ENCODE measurements at regions not wholly inside any gene's neighbourhood (a gene's known extent, or its start where the extent isn't known, plus 50 kb on each side); places are given as distances from the start of the nearest gene placed in this dataset.

DNA sequence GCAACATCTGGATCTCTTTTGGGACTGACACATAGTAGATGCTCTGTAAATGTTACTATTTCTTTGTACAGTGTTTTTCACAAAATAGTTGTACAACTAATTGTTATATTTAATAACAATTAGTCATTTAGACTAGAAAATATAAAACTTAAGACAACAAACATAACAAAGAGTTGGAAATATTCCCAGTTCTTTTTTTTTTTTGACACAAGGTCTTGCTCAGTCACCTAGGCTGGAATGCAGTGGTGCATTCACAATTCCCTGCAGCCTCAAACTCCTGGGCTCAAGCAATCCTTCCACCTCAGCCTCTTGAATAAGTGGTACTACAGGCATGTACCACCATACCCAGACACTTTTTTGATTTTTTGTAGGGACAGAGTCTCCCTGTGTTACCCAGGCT is 105.8 kb downstream of the UTRN start:
- Mint-ChIP-seq H3K27me3 (ENCODE audit: insufficient read depth, low read depth, poor library complexity) (peaks cover 2% of the 10 kb centered on the region), H3K9me3 (no peaks in the 10 kb centered on the region), H3K4me3 (no peak overlapping the region), H3K27ac (no peak overlapping the region), H3K4me1 (peaks cover 31% of the 10 kb centered on the region), H3K36me3 (ENCODE audit: low read depth) (peaks cover 4% of the 10 kb centered on the region; the same call in 1 of the 3 replicates)
- H3K27ac ChIP-seq (ENCODE audit: low read depth): no peak overlapping the region
- H2AFZ ChIP-seq: no peak overlapping the region
- H3K9me2 ChIP-seq (ENCODE audit: insufficient read depth): peaks cover 6% of the 10 kb centered on the region; the same call in 1 of the 2 replicates
- no peaks in the 10 kb centered on the region for H3K27me3 ChIP-seq (ENCODE audit: insufficient read depth)
- ATAC-seq (no peak), DNase-seq (ENCODE audit: low spot score) (no peak)
- H3K4me2 ChIP-seq: no peak overlapping the region
- H3K36me3 ChIP-seq (ENCODE audit: insufficient read depth): no peaks in the 10 kb centered on the region
- no peaks in the 10 kb centered on the region; the same call in 1 of the 2 replicates for H3F3A ChIP-seq (replicated peaks; ENCODE audit: low read depth)
- TF ChIP-seq POLR2AphosphoS5 (IDR thresholded peaks at IDR 0.05; ENCODE audit: low read depth) (no peak), ZNF114 (CRISPR knock-in tag; IDR thresholded peaks at IDR 0.05) (no peak), ZNF331 (CRISPR knock-in tag; IDR thresholded peaks at IDR 0.05; ENCODE audit: low read depth) (no peak), CREB1 (CRISPR knock-in tag; IDR thresholded peaks at IDR 0.05; ENCODE audit: low read depth) (no peak), CTCF (conservative IDR thresholded peaks at IDR 0.05; ENCODE audit: low read depth in 2 of 2) (no peak), ZNF462 (CRISPR knock-in tag; IDR thresholded peaks at IDR 0.05) (no peak), JUNB (IDR thresholded peaks at IDR 0.05; ENCODE audit: unreplicated experiment) (no peak), STAT1 (IDR thresholded peaks at IDR 0.05; ENCODE audit: unreplicated experiment) (no peak), NANOG (IDR thresholded peaks at IDR 0.05; ENCODE audit: borderline replicate concordance) (no peak), EZH2 (IDR thresholded peaks at IDR 0.05; ENCODE audit: low read depth, unreplicated experiment) (no peak), EZH2phosphoT487 (IDR thresholded peaks at IDR 0.05; ENCODE audit: unreplicated experiment) (no peak)
- TF ChIP-seq, protein P1, sequence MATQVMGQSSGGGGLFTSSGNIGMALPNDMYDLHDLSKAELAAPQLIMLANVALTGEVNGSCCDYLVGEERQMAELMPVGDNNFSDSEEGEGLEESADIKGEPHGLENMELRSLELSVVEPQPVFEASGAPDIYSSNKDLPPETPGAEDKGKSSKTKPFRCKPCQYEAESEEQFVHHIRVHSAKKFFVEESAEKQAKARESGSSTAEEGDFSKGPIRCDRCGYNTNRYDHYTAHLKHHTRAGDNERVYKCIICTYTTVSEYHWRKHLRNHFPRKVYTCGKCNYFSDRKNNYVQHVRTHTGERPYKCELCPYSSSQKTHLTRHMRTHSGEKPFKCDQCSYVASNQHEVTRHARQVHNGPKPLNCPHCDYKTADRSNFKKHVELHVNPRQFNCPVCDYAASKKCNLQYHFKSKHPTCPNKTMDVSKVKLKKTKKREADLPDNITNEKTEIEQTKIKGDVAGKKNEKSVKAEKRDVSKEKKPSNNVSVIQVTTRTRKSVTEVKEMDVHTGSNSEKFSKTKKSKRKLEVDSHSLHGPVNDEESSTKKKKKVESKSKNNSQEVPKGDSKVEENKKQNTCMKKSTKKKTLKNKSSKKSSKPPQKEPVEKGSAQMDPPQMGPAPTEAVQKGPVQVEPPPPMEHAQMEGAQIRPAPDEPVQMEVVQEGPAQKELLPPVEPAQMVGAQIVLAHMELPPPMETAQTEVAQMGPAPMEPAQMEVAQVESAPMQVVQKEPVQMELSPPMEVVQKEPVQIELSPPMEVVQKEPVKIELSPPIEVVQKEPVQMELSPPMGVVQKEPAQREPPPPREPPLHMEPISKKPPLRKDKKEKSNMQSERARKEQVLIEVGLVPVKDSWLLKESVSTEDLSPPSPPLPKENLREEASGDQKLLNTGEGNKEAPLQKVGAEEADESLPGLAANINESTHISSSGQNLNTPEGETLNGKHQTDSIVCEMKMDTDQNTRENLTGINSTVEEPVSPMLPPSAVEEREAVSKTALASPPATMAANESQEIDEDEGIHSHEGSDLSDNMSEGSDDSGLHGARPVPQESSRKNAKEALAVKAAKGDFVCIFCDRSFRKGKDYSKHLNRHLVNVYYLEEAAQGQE (IDR thresholded peaks at IDR 0.05; ENCODE audit: unreplicated experiment): no peak
- TF ChIP-seq, protein P2, sequence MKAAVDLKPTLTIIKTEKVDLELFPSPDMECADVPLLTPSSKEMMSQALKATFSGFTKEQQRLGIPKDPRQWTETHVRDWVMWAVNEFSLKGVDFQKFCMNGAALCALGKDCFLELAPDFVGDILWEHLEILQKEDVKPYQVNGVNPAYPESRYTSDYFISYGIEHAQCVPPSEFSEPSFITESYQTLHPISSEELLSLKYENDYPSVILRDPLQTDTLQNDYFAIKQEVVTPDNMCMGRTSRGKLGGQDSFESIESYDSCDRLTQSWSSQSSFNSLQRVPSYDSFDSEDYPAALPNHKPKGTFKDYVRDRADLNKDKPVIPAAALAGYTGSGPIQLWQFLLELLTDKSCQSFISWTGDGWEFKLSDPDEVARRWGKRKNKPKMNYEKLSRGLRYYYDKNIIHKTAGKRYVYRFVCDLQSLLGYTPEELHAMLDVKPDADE (IDR thresholded peaks at IDR 0.05): no peak
- no peak overlapping the region for H3K4me3 ChIP-seq
- peaks cover 22% of the 10 kb centered on the region for H3K4me1 ChIP-seq (ENCODE audit: insufficient read depth)
- no peaks in the 10 kb centered on the region for H4K20me1 ChIP-seq (replicated peaks; ENCODE audit: insufficient read depth)
- H3K79me2 ChIP-seq (replicated peaks; ENCODE audit: insufficient read depth): peaks cover 42% of the 10 kb centered on the region

Data from GM23338 (cell line).